ENCODE measurements at regions not wholly inside any gene's neighbourhood (a gene's known extent, or its start where the extent isn't known, plus 50 kb on each side); places are given as distances from the start of the nearest gene placed in this dataset.
"Not testable (repeated sequence)": the region's sequence is repeated elsewhere in the genome, so short reads cannot be mapped to it uniquely, and the experiment has no call there.

DNA sequence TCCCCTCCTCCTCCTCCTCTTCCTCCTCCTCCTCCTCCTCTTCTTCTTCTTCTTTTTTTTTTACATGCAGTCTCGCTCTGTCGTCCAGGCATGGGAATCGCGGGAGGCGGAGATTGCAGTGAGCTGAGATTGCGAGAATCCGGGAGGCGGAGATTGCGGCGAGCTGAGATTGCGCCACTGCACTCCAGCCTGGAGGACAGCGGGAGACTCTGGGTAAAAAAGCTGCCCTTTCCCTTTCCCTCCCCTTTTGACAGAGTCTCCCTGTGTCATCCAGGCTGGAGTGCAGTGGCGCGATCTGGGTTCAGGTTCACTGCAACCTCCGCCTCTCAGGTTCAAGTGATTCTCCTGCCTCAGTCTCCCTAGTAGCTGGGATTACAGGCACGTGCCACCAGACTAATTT lies 168.1 kb upstream of the MALRD1 start:
- Histone ChIP-seq H3K36me3 (ENCODE audit: control insufficient read depth in 3 of 3, insufficient read depth in 2 of 3, low read depth in 1 of 3, low read length in 3 of 3) (no peaks in the 10 kb centered on the region), H3K4me1 (ENCODE audit: control insufficient read depth in 3 of 3, insufficient read depth in 2 of 3, low read depth in 1 of 3, low read length in 2 of 3) (peaks cover 0 to 2% (median 2%) of the 10 kb centered on the region in 3 donors), H3K4me3 (ENCODE audit: low read depth in 1 of 3, low read length in 3 of 3) (no peak overlapping the region), H3K27me3 (ENCODE audit: control insufficient read depth in 3 of 3, insufficient read depth in 3 of 3, low read length in 3 of 3) (no peaks in the 10 kb centered on the region), H3K9me3 (ENCODE audit: control insufficient read depth in 2 of 2, insufficient read depth in 1 of 2, low read depth in 1 of 2, low read length in 1 of 2) (no peaks in the 10 kb centered on the region), H3K27ac (ENCODE audit: low read depth in 1 of 3, low read length in 2 of 3) (no peak overlapping the region)
- DNase-seq = no peak
- no peak for FAIRE-seq
- 73 to 96% (median 83%) methylated on average over 11 to 16 of the region's 16 CpGs for WGBS, 3 donors

DNA sequence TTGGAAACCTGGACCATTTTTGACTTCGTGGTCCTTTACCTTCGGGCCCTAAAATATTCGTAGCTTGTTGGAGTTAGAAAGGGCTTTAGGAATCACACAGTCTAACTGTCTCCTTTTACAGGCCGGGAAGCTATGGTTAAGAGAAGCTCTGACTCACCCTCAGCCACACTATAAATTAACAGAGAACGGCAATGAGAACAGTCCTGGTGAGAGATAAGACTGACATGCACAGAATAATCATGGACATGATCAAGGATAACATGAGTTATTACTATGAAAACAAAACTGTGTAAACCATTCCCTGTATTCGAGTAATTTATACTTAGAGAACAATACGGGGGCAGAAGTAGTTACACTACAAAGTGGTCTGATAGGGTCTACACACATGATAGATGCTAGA lies 162.5 kb upstream of the MALRD1 start:
- FAIRE-seq (no peak), DNase-seq (peak; percentile 16 to 62)
- H3K27me3 ChIP-seq (ENCODE audit: control insufficient read depth in 3 of 3, insufficient read depth in 3 of 3, low read length in 3 of 3) = no peaks in the 10 kb centered on the region
- H3K36me3 ChIP-seq (ENCODE audit: control insufficient read depth in 3 of 3, insufficient read depth in 2 of 3, low read depth in 1 of 3, low read length in 3 of 3) = no peaks in the 10 kb centered on the region
- peaks cover 0 to 3% of the 10 kb centered on the region in 2 donors for H3K9me3 ChIP-seq (ENCODE audit: control insufficient read depth in 2 of 2, insufficient read depth in 1 of 2, low read depth in 1 of 2, low read length in 1 of 2)
- no peak overlapping the region for H3K27ac ChIP-seq (ENCODE audit: low read depth in 1 of 3, low read length in 2 of 3)
- 43 to 62% (median 43%) methylated on average over 7 of the region's 7 CpGs for WGBS, 3 donors
- H3K4me3 ChIP-seq (ENCODE audit: low read depth in 1 of 3, low read length in 3 of 3) = no peak overlapping the region
- H3K4me1 ChIP-seq (ENCODE audit: control insufficient read depth in 3 of 3, insufficient read depth in 2 of 3, low read depth in 1 of 3, low read length in 2 of 3) = no peaks in the 10 kb centered on the region

DNA sequence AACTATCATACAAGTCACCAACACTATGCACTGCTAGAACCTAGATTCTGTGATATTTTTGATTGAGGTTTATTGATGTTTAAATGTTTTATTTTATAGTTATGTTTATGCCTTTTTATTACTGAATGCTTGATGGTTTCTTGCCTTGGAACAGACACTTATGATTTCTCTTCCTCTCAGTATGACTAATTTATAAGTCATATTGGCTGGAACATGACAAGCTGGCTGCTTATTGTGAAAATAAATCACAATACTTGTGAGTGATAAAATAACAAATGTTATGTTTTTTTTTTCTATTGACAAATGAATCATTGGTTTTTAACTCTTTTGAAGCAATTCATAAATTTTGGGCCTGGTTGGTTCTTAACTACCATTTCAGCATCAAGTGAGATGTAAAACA lies 142.0 kb upstream of the MALRD1 start:
- Histone ChIP-seq H3K27ac (ENCODE audit: low read depth in 1 of 3, low read length in 2 of 3) (no peak overlapping the region), H3K27me3 (ENCODE audit: control insufficient read depth in 3 of 3, insufficient read depth in 3 of 3, low read length in 3 of 3) (no peaks in the 10 kb centered on the region), H3K4me1 (ENCODE audit: control insufficient read depth in 3 of 3, insufficient read depth in 2 of 3, low read depth in 1 of 3, low read length in 2 of 3) (no peaks in the 10 kb centered on the region), H3K4me3 (ENCODE audit: low read depth in 1 of 3, low read length in 3 of 3) (no peak overlapping the region), H3K9me3 (ENCODE audit: control insufficient read depth in 2 of 2, insufficient read depth in 1 of 2, low read depth in 1 of 2, low read length in 1 of 2) (no peaks in the 10 kb centered on the region), H3K36me3 (ENCODE audit: control insufficient read depth in 3 of 3, insufficient read depth in 2 of 3, low read depth in 1 of 3, low read length in 3 of 3) (no peaks in the 10 kb centered on the region)
- no peak for FAIRE-seq
- DNase-seq = no peak

DNA sequence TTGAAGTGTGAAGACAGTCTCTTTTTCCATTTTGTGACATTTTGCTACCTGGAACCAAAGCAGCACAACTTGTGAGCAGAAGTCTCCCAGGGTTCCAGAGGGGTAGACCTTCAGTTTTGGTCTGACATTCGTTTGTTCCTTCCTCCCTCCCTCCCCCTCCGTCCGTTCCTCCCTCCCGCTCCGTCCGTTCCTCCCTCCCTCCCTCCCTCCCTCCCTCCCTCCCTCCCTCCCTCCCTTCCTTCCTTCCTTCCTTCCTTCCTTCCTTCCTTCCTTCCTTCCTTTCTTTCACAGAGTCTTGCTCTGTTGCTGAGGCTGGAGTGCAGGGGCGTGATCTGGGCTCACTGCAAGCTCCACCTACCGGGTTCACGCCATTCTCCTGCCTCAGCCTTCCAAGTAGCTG lies 131.2 kb upstream of the MALRD1 start:
- not testable (repeated sequence) for H3K9me3 ChIP-seq (ENCODE audit: control insufficient read depth in 2 of 2, insufficient read depth in 1 of 2, low read depth in 1 of 2, low read length in 1 of 2)

DNA sequence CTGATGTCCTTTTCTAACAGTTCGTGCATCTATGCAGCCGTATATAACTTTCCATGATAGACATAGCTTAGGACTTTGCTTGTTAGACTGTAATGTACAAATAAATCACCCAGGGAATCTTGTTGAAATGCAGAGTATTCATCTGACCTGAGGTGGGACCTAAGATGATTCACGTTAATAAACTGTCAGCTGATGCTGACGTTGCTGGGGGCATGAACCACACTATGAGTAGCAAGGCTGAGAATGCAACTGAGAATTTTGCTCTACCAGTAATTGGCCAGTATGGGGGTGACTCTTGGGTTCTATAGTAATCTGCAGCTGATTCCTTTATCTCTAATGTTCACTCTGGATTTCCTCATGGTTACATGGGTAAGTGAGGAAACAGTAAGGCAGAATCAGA lies 130.1 kb upstream of the MALRD1 start:
- FAIRE-seq = no peak
- WGBS, 3 donors = 85 to 86% (median 85%) methylated on average over 4 of the region's 4 CpGs

More for the DNA sequence above, 131.2 kb upstream of the MALRD1 start:
- H3K4me3 ChIP-seq (ENCODE audit: low read depth in 1 of 3, low read length in 3 of 3); H3K4me1 ChIP-seq (ENCODE audit: control insufficient read depth in 3 of 3, insufficient read depth in 2 of 3, low read depth in 1 of 3, low read length in 2 of 3); FAIRE-seq; H3K36me3 ChIP-seq (ENCODE audit: control insufficient read depth in 3 of 3, insufficient read depth in 2 of 3, low read depth in 1 of 3, low read length in 3 of 3); H3K27me3 ChIP-seq (ENCODE audit: control insufficient read depth in 3 of 3, insufficient read depth in 3 of 3, low read length in 3 of 3); H3K27ac ChIP-seq (ENCODE audit: low read depth in 1 of 3, low read length in 2 of 3); DNase-seq: not testable (repeated sequence)
- WGBS, 3 donors = 88 to 90% (median 89%) methylated on average over 9 of the region's 9 CpGs

DNA sequence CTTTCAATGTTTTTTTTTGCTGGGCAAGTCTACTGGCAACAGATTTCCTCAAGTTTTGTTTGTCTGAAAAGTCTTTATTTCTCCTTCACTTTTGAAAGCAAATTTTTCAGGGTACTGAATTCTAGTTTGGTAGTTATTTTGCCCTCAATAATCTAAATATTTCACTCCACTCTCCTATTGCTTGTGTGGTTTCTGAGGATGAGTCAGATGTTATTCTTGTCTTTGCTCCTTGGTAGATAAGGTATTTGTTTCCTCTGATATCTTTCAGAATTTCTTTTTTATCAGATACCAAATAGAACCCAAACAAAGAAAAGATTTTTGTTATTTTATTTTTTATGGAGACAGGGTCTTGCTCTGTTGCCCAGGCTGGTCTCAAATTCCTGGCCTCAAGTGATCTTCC lies 99.2 kb upstream of the MALRD1 start:
- H3K9me3 ChIP-seq (ENCODE audit: control insufficient read depth in 2 of 2, insufficient read depth in 1 of 2, low read depth in 1 of 2, low read length in 1 of 2) = no peaks in the 10 kb centered on the region
- FAIRE-seq = no peak
- DNase-seq = no peak
- H3K4me1 ChIP-seq (ENCODE audit: control insufficient read depth in 3 of 3, insufficient read depth in 2 of 3, low read depth in 1 of 3, low read length in 2 of 3) = no peaks in the 10 kb centered on the region
- H3K4me3 ChIP-seq (ENCODE audit: low read depth in 1 of 3, low read length in 3 of 3) = no peak overlapping the region
- H3K36me3 ChIP-seq (ENCODE audit: control insufficient read depth in 3 of 3, insufficient read depth in 2 of 3, low read depth in 1 of 3, low read length in 3 of 3) = no peaks in the 10 kb centered on the region
- H3K27me3 ChIP-seq (ENCODE audit: control insufficient read depth in 3 of 3, insufficient read depth in 3 of 3, low read length in 3 of 3) = no peaks in the 10 kb centered on the region
- no peak overlapping the region for H3K27ac ChIP-seq (ENCODE audit: low read depth in 1 of 3, low read length in 2 of 3)

More for the DNA sequence above, 130.1 kb upstream of the MALRD1 start:
- no peak overlapping the region for H3K4me3 ChIP-seq (ENCODE audit: low read depth in 1 of 3, low read length in 3 of 3)
- no peaks in the 10 kb centered on the region for H3K27me3 ChIP-seq (ENCODE audit: control insufficient read depth in 3 of 3, insufficient read depth in 3 of 3, low read length in 3 of 3)
- H3K36me3 ChIP-seq (ENCODE audit: control insufficient read depth in 3 of 3, insufficient read depth in 2 of 3, low read depth in 1 of 3, low read length in 3 of 3) = no peaks in the 10 kb centered on the region
- no peak for DNase-seq
- no peaks in the 10 kb centered on the region for H3K4me1 ChIP-seq (ENCODE audit: control insufficient read depth in 3 of 3, insufficient read depth in 2 of 3, low read depth in 1 of 3, low read length in 2 of 3)
- H3K27ac ChIP-seq (ENCODE audit: low read depth in 1 of 3, low read length in 2 of 3) = no peak overlapping the region
- H3K9me3 ChIP-seq (ENCODE audit: control insufficient read depth in 2 of 2, insufficient read depth in 1 of 2, low read depth in 1 of 2, low read length in 1 of 2) = peaks cover 0 to 2% of the 10 kb centered on the region in 2 donors

DNA sequence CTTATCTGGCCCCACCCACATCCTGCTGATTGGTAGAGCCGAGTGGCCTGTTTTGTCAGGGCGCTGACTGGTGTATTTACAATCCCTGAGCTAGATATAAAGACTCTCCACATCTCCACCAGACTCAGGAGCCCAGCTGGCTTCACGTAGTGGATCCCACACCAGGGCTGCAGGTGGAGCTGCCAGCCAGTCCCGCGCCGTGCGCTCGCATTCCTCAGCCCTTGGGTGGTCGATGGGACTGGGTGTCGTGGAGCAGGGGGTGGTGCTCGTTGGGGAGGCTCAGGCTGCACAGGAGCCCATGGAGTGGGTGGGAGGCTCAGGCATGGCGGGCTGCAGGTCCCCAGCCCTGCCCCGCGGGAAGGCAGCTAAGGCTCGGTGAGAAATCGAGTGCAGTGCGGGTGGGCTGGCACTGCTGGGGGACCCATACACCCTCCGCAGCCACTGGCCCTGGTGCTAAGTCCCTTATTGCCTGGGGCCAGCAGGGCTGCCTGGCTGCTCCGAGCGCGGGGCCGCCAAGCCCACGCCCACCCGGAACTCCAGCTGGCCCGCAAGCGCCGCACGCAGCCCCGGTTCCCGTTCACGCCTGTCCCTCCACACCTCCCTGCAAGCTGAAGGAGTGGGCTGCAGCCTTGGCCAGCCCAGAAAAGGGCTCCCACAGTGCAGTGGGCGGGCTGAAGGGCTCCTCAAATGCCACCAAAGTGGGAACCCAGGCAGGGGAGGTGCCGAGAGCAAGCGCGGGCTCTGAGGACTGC lies 97.4 kb upstream of the MALRD1 start:
- H3K27ac ChIP-seq (ENCODE audit: low read depth in 1 of 3, low read length in 2 of 3); FAIRE-seq; H3K4me3 ChIP-seq (ENCODE audit: low read depth in 1 of 3, low read length in 3 of 3); H3K27me3 ChIP-seq (ENCODE audit: control insufficient read depth in 3 of 3, insufficient read depth in 3 of 3, low read length in 3 of 3); H3K36me3 ChIP-seq (ENCODE audit: control insufficient read depth in 3 of 3, insufficient read depth in 2 of 3, low read depth in 1 of 3, low read length in 3 of 3); H3K4me1 ChIP-seq (ENCODE audit: control insufficient read depth in 3 of 3, insufficient read depth in 2 of 3, low read depth in 1 of 3, low read length in 2 of 3); H3K9me3 ChIP-seq (ENCODE audit: control insufficient read depth in 2 of 2, insufficient read depth in 1 of 2, low read depth in 1 of 2, low read length in 1 of 2); DNase-seq: not testable (repeated sequence)
- whole genome bisulfite sequencing, 3 donors = 90 to 94% (median 90%) methylated on average over 29 to 35 of the region's 35 CpGs

DNA sequence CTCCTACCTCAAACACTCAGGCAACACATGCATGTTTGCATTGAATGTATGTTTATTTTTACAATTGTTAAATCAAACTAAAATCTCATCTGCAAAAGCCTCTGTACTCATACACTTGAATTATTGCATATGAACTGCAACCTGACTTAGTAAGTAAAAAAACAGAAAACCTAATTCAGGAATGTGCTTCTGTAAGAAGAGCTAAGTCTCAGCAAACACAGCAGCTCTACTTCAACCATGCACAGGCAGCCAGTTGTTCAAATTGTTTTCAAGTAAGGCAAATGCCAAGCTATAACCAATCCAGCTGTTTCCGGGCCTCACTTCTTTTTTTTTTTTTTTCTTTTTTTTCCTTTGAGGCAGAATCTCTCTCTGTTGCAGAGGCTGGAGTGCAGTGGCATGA lies 93.5 kb upstream of the MALRD1 start:
- FAIRE-seq (no peak), DNase-seq (no peak)
- Histone ChIP-seq H3K36me3 (ENCODE audit: control insufficient read depth in 3 of 3, insufficient read depth in 2 of 3, low read depth in 1 of 3, low read length in 3 of 3) (no peaks in the 10 kb centered on the region), H3K27me3 (ENCODE audit: control insufficient read depth in 3 of 3, insufficient read depth in 3 of 3, low read length in 3 of 3) (no peaks in the 10 kb centered on the region), H3K9me3 (ENCODE audit: control insufficient read depth in 2 of 2, insufficient read depth in 1 of 2, low read depth in 1 of 2, low read length in 1 of 2) (no peaks in the 10 kb centered on the region), H3K4me3 (ENCODE audit: low read depth in 1 of 3, low read length in 3 of 3) (no peak overlapping the region), H3K4me1 (ENCODE audit: control insufficient read depth in 3 of 3, insufficient read depth in 2 of 3, low read depth in 1 of 3, low read length in 2 of 3) (no peaks in the 10 kb centered on the region), H3K27ac (ENCODE audit: low read depth in 1 of 3, low read length in 2 of 3) (no peak overlapping the region)
- 47 to 55% (median 51%) methylated on average over 1 of the region's 1 CpG for WGBS, 3 donors

DNA sequence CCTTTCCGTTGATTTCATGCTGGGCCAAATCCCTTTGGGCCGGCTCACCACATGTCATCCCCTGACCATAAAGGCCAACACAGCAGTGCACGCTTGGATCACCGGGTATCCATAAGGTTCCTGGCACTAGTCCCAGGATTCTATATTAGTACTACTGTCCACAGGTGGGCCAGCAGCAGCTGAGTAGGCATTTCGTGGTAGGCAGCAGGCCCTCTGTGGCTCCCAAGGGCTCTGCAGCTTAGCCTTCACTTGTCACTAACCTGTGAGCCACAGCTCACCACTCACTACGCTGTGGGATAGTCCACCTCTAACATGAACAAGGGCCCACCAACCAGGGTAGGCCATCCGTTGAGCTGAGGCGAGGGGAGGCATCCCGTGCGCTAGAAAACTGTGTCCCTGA lies 89.2 kb upstream of the MALRD1 start:
- no peak overlapping the region for H3K27ac ChIP-seq (ENCODE audit: low read depth in 1 of 3, low read length in 2 of 3)
- H3K4me3 ChIP-seq (ENCODE audit: low read depth in 1 of 3, low read length in 3 of 3) = no peak overlapping the region
- no peaks in the 10 kb centered on the region for H3K4me1 ChIP-seq (ENCODE audit: control insufficient read depth in 3 of 3, insufficient read depth in 2 of 3, low read depth in 1 of 3, low read length in 2 of 3)
- H3K27me3 ChIP-seq (ENCODE audit: control insufficient read depth in 3 of 3, insufficient read depth in 3 of 3, low read length in 3 of 3) = no peaks in the 10 kb centered on the region
- DNase-seq (no peak), FAIRE-seq (no peak)
- no peaks in the 10 kb centered on the region for H3K36me3 ChIP-seq (ENCODE audit: control insufficient read depth in 3 of 3, insufficient read depth in 2 of 3, low read depth in 1 of 3, low read length in 3 of 3)
- peaks cover 0 to 6% of the 10 kb centered on the region in 2 donors for H3K9me3 ChIP-seq (ENCODE audit: control insufficient read depth in 2 of 2, insufficient read depth in 1 of 2, low read depth in 1 of 2, low read length in 1 of 2)
- 91 to 94% (median 92%) methylated on average over 10 of the region's 10 CpGs for WGBS, 3 donors

Data from small intestine (tissue), 7 donors.